Fibroblast of skin of right quadriceps (primary cell): ENCODE measurements at regions not wholly inside any gene's neighbourhood (a gene's known extent, or its start where the extent isn't known, plus 50 kb on each side); places are given as distances from the start of the nearest gene placed in this dataset.

Experiments
- DNase-seq: peaks from one replicate; pipeline ENCODE4 v3.0.0-alpha.2; 2013

DNA sequence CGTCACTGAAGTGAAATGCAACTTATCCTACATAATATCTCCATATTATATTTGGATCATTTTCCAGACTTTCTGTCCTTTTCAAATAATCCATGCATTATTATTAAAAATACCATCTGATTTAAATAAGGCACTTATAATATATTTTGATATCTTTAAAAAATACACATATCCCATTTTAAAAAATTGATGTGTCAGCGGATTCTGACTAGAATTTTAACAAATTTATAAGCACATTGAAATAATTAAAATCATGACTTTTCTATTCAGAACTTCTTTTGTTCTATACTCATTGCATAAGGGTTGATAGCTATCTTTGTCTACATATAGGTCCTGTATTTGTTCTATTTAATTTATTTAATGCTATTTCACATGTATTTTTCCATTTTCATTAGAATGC is 199.0 kb upstream of the DSEL start:
- no peak for DNase-seq

GRCh38 chr18:67710639-67711038 is 194.1 kb upstream of the DSEL start:
- no peak for DNase-seq

- no peak for DNase-seq
Measured at GRCh38 chr18:67705748-67706147, 189.2 kb upstream of the DSEL start.

DNA sequence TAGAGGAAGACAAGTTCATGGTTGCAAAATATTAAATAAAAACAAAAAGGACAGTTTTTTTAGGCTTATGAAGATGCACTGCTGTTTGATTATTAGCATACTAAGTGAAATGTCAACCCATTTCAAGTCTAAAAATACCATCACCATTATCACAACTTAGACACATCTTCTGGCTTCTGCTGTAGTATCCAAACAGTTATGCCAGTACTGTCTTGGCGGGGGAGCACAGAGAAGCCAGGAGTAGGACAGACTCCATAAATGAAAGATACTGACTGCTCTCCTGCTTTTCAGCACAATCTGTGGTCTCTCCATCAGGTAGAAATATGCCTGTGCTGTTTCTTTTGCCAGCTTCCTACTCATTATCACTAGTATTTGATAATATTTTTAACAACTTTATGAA is 179.2 kb upstream of the DSEL start:
- no peak for DNase-seq

DNA sequence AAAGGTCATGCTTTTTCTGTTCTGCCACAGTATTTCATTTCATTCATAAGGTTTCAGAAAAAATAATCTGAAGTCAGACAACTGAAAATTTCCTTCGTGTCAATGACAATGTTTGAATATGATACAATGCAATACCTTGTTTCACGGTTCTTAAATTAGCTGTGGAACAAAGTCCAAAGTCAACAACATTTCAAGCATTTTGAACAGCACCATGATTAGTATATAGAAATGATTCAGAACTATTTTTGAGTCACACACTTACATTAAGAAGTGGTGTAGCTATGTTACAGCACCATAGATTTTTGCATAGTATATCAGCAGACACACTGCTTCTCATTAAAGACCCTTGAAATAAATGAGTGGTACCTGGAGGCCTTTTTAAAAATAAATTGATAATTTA is 178.3 kb upstream of the DSEL start:
- DNase-seq: no peak

GRCh38 chr18:67692811-67693210 is 176.3 kb upstream of the DSEL start:
- DNase-seq: no peak

DNA sequence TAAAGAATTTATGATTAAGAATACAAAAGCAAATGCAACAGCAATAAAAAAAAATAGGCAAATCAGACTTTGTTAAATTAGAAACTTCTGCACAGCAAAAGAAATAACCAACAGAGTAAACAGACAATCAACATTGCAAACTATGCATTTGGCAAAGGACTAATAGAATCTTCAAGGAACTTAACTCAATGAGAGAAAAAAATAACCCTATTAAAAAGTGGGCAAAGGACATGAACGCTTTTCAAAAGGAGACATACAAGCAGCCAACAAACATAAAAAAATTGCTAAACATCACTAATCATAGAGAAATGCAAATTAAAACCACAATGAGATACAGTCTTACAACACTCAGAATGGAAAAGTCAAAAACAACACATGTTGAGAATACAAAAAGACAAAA is 166.0 kb upstream of the DSEL start:
- DNase-seq: no peak

DNA sequence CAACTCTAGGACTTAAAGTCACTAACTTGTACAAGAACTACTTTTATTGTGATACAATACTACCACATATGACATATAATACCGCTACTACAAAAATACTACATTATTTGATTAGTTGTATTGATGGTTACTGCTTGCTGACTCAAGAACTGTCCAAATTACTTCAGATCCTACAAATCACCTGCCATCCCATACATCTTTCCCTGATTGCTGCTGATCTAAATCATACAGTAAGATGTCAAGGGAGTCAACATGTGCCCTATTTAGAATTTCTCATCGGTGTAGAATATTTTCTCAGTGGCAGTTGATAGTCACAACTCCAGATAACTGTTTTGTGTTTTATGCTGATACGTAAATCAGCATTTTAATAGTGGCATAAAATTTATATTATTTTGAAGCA is 161.0 kb upstream of the DSEL start:
- DNase-seq: no peak

DNA sequence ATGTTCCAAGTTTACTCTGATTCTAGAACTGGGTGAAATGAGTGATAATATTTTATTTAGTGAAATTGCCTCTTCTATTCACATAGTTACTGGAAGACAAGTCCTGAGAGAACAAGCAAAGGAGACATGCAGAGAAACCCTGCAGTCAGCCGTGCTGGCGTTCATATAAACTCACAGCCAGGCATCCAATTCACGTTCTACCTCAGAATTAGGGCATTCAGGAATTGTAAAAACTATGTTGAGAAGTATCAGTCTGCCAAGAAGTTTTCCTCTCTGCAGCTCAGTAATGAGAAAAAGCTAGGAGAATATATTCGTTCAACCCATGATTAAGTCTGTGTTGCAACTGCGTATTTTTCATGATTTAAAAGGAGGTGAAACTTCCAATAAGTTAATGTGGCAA is 156.2 kb upstream of the DSEL start:
- DNase-seq: no peak

- DNase-seq: peak; percentile 85
Measured at GRCh38 chr18:67672155-67672554, 155.6 kb upstream of the DSEL start.

GRCh38 chr18:67670024-67670543 is 153.6 kb upstream of the DSEL start:
- peak; percentile 96 for DNase-seq

DNA sequence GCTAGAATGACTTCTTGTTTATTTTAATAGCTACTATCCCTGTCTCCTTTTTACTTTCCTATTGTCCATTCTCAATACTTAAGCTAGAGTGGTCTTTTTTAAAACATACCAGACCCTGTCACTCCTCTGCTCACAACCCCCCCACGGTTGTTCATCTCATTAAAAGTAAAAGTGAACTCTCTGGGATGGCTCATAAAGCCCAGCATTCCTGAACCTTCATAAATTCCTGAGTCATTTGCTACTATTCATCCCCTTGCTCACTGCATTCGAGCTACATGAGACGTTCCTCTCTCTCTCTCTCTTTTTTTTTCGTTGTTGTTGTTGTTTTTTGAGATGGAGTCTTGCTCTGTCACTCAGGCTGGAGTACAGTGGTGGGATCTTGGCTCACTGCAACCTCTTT is 148.7 kb upstream of the DSEL start:
- peak; percentile 75 for DNase-seq

- DNase-seq: no peak
Measured at GRCh38 chr18:67662996-67663395, 146.5 kb upstream of the DSEL start.

DNA sequence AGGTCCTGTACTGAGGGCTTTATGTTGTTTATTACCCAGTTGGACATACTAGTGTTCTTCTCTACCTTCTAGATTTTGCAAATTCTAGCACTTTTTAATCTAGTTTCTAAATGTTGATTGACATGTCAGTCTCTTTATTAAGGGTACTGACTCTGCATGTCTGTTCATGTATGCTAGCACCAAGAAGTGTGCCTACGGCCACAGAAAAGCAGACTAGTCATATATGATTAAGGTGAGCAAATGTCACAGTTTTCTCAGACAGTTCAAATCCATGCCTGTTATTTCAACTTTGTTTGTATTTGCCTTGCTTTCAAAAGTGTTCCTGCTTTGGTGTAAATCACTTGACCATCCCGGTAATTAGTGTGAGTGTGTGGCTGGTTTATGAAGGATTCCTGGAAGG is 145.0 kb upstream of the DSEL start:
- DNase-seq: no peak

DNA sequence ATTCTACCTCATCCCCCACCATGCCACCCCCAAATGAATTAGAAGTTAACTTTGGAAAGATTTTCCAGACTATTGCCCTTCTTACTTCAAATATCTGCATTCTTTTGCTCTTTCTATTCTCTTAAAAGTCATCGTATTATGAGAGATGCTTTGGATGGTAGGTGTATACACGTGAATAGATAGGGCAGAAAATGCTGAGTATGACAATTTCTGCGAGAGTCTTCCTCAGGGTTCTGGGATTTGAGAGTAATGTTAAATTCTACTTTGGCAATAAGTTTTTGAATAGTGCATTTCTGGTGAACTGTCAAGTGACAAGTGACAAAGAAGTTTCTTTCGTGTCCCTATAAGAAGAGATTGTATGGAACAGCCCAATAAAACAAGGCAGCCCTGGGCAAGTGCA is 137.6 kb upstream of the DSEL start:
- DNase-seq: no peak

- DNase-seq: no peak
Measured at GRCh38 chr18:67652288-67652687, 135.8 kb upstream of the DSEL start.

GRCh38 chr18:67651438-67651837 is 134.9 kb upstream of the DSEL start:
- DNase-seq: peak; percentile 58

- peak; percentile 69 for DNase-seq
Measured at GRCh38 chr18:67650686-67651385, 134.3 kb upstream of the DSEL start.

- no peak for DNase-seq
Measured at GRCh38 chr18:67646890-67647289, 130.4 kb upstream of the DSEL start.

- DNase-seq: no peak
Measured at GRCh38 chr18:67644226-67644625, 127.7 kb upstream of the DSEL start.

DNA sequence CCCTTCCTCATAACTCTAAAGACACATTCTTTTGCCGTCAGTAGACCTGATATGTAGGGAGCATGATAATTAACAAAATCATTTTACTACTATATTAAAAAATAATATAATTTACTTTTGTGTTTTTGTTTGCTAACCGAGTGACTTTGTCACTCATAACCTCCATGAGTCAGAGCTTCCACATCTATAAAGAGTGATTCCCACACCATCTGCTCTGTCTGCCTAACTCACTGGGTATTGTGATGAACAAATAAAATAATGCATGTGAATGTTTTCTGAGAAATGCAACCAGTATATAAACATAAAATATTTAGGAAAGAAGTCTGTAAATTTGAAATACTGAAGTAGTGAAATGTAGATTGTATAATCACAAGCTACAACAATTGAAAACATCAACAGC is 123.4 kb upstream of the DSEL start:
- DNase-seq: no peak

- no peak for DNase-seq
Measured at GRCh38 chr18:67636597-67637385, 120.3 kb upstream of the DSEL start.

DNA sequence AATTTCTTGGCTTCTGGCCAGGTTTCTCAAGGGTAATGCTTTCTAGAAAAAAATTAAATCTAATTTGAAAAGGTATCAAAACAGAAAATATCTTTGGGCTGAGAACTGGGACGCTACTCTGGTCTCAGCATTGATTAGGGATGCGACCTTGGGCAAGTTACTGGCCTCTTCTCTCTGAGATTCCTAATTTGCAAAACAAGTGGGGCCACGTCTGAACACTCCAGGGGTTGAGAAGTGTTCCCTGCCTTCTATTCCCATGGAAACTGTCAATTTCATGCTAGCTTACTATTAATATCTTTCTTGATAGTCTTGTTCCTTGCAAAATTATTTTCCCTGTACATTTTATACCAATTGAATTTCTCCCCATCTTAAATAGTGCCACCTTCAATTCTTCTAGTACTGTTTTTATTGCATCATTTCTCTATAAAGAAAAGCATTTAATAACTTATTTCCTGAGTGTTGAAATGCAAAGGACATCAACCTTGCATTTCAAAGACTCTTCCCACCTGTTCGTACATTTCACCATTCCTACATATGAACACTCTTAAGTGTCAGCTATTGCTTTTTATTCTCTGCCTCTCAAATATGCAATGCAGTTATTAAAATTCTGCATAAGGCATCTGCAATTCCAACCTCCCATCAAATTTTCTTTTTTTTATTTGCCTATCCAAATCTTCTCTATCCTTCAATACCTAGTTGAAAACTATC is 118.3 kb upstream of the DSEL start:
- DNase-seq: no peak

DNA sequence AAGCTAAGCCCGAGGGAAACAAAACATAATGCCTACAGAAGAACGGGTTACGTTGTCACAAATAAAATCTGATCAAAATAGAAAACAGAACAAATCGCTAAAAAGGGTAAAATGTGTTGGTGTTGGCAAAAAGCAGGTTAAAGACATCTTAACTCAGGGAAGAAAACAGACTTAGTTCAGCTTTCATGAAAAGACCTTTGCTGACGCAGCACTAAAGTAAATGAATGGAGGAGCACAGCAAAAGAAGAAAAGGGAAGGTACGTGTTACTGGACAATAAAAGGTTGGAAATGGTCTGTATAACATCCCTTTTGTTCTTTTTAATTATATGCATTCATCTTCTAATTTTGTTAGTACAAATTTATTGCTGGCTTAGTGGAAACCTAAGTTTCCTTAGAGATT is 117.4 kb upstream of the DSEL start:
- no peak for DNase-seq
